Choroid plexus epithelial cell (primary cell): ENCODE measurements at regions not wholly inside any gene's neighbourhood (a gene's known extent, or its start where the extent isn't known, plus 50 kb on each side); places are given as distances from the start of the nearest gene placed in this dataset.

Experiments used
- DNase-seq: peaks from one replicate; pipeline ENCODE4 v3.0.0-alpha.2; 2010; ENCODE audit warnings: low read depth
- H3K4me3 ChIP-seq: 2 replicates; pipeline ENCODE4 v1.5.1; 2011; ENCODE audit warnings: low read depth, mild to moderate bottlenecking, control low read depth, low read length, moderate library complexity
- TF ChIP-seq, protein P1 (sequence below): conservative IDR thresholded peaks from 2 replicates; pipeline ENCODE4 v1.5.1; 2011; ENCODE audit warnings: low read depth, mild to moderate bottlenecking, control low read depth, inconsistent platforms, low read length, moderate library complexity

DNA sequence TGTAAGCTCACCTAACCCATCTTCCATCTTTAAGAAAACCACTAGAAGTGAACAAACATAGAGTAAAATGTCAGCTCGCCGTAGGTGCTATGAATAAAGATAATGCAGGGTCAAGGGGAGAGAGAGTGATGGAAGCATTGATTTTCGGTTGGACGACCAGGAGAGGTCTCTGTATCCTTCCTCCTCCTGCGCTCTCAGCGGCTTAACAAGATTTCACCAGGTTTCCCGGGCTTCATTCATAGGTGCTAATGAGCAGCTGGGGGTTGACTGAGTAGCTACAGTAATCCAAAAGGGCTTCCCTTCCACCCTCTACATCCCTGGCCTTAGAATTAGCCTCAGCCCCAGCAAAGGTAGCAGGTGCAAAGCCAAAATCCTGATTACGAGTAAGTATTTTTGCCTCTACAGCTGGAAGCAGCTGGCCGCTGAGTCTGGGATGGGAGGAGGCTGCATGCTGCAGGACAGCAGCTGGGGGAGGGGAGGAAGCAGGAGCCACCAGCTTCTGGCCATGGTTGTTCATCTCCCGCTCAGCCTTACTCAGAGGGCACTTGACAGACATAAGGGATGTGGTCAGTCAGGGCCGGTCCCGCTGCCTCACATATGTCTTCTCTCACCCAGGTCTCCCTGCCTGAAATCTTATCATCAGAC is 112.0 kb upstream of the IL12B start:
- no peak overlapping the region for H3K4me3 ChIP-seq
- TF ChIP-seq, protein P1, sequence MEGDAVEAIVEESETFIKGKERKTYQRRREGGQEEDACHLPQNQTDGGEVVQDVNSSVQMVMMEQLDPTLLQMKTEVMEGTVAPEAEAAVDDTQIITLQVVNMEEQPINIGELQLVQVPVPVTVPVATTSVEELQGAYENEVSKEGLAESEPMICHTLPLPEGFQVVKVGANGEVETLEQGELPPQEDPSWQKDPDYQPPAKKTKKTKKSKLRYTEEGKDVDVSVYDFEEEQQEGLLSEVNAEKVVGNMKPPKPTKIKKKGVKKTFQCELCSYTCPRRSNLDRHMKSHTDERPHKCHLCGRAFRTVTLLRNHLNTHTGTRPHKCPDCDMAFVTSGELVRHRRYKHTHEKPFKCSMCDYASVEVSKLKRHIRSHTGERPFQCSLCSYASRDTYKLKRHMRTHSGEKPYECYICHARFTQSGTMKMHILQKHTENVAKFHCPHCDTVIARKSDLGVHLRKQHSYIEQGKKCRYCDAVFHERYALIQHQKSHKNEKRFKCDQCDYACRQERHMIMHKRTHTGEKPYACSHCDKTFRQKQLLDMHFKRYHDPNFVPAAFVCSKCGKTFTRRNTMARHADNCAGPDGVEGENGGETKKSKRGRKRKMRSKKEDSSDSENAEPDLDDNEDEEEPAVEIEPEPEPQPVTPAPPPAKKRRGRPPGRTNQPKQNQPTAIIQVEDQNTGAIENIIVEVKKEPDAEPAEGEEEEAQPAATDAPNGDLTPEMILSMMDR: peak; percentile 26
- no peak for DNase-seq

DNA sequence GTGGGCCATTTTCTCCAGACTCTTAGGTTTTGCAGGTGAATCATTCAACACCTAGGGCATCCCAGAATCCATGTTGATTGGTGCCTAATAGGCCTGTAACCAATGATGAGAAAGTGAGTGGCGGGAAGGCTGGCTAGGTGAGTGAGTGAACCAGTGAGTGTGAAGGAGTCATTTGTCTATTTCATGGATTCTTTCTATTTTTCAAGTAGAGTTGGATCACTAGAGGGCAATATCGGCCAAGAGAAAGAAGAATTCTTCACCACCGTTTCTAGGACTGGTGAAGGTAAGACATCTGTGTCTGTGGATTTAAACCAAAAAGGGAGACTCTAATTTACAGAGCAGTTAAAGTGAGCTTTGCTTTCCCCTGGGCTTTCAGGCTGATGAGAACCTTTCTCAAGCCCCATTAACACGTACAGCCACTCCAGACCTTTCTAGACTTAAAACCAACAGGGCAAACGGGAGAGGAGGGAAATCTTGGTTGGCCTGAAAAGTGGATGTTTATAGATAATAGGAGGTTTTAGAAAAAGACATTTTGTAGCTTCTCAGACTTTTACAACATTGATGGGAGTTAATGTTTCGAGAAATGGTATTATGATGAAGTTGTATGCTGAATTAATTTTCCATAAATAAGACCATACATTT is 114.3 kb upstream of the IL12B start:
- H3K4me3 ChIP-seq: no peak overlapping the region
- peak; percentile 84 for DNase-seq
- TF ChIP-seq, protein P1: peak; percentile 62

DNA sequence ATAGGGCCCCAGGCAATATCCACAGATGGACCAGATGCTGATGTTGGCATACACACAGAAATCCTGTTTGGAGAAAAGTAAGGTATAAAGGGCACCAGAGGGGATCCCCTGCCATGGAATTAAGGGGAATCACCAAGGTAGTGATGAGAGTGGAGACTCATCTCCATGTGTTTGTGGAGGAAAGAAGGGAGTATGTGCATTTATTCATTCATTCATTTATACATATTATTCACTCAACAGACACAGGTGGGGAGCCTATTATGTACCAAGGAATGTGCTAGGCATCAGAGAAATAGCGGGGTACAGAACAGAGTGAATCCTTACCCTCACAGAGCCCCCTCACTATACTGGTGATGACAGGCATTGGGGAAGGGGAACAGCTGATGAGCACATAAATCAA is 116.8 kb upstream of the IL12B start:
- TF ChIP-seq, protein P1: no peak
- DNase-seq: no peak
- no peak overlapping the region for H3K4me3 ChIP-seq

DNA sequence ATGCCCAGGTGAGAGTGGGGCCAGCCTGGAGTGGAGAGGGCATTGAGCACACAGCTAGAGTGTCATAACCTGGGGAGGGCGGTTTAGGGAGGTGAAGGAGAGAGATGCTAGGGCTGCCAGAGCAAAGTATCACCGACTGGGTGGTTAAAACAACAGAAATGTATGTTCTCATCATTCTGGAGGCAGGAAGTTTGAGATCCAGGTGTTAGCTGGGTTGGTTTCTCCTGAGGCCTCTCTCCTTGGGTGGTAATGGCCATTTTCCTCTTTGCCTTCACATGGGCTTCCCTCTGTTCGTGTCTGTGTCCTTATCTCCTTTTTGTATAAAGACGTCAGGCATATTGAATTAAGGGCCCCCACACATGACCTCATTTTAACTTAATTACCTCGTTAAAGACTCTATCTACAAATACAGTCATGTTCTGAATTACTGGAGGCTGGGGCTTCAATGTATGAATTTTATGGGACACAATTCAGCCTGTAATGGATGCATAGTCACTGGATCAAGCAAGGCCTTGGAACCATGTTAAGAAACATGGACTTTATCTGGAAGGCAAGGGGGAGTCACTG is 118.6 kb upstream of the IL12B start:
- no peak for DNase-seq
- TF ChIP-seq, protein P1: no peak
- no peak overlapping the region for H3K4me3 ChIP-seq

DNA sequence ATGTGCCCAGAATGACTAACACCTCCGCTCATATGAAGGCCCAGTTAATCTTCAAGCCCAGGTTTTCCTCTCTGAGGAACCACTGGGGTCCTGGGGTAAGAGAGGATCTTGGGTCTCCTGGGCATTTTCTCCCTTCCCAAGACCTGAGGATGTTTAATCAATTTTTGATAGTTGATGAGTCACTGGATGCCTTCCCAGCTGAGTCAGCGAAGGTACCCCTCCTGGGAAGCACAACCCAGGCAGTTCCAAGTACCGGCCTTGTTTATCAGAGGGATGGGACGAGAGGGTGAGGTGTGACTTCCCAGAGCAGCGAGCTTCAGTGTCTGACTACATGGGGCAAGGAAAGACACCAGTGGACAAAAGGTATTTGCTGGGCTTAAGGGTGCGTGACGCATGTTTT is 119.6 kb upstream of the IL12B start:
- DNase-seq: peak; percentile 49
- TF ChIP-seq, protein P1: no peak
- no peak overlapping the region for H3K4me3 ChIP-seq

DNA sequence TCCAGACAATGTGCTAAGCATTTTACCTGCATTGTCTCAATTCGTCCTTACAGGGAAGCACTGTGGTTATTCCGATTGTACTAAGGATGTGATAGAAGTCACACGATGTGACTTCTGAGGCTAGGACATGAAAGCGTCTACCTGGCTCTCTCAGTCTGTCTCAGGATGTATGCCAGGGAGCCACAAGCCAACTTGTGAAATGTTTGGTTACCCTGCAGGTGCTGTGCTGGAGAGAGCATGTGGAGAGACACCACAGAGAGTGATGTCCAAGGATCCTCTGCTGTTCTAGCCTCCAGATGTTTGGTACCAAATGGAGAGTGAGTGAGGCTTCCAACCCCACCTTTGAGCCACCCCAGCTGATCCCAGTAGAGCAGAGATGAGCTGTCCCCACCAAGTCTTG is 120.1 kb upstream of the IL12B start:
- TF ChIP-seq, protein P1: no peak
- H3K4me3 ChIP-seq: no peak overlapping the region
- no peak for DNase-seq
